GM10248 (cell line): ENCODE measurements at regions not wholly inside any gene's neighbourhood (a gene's known extent, or its start where the extent isn't known, plus 50 kb on each side); places are given as distances from the start of the nearest gene placed in this dataset.

Source experiments
- CTCF ChIA-PET: fragments of 300-600 bp; sonication (Branson Sonifier 250); formaldehyde crosslinking; extraction: SDS; loops from one replicate; lab custom pipeline; 2021; ENCODE audit warnings: antibody characterized with exemption; lab: Yijun Ruan, JAX
- POLR2A ChIA-PET: fragments of 350-650 bp; sonication (Branson Sonifier 250); formaldehyde crosslinking; extraction: SDS; loops from one replicate; lab custom pipeline; 2020; ENCODE audit warnings: antibody characterized with exemption; lab: Yijun Ruan, JAX
- DNase-seq: peaks from one replicate; pipeline ENCODE4 v3.0.0; 2012; ENCODE audit errors: extremely low spot score
- CTCF ChIP-seq: IDR thresholded peaks from 2 replicates; pipeline ENCODE4 v1.5.1; 2012; ENCODE audit warnings: mild to moderate bottlenecking, low read depth; ENCODE audit errors: extremely low read depth, missing control alignments, control extremely low read depth

- ChIA-PET POLR2A (no interaction called here), CTCF (no interaction called here)
- TF ChIP-seq CTCF: no peak
- no peak for DNase-seq
Measured at GRCh38 chr14:83133981-83134645, 1600.5 kb upstream of the SEL1L start.

GRCh38 chr14:83140756-83141155 is 1607.1 kb upstream of the SEL1L start:
- DNase-seq: no peak
- TF ChIP-seq CTCF: no peak
- ChIA-PET CTCF (no interaction called here), POLR2A (no interaction called here)

GRCh38 chr14:83147006-83147405 is 1613.4 kb upstream of the SEL1L start:
- no peak for DNase-seq
- TF ChIP-seq CTCF: no peak
- POLR2A ChIA-PET: no interaction called here
- CTCF ChIA-PET: no interaction called here

- TF ChIP-seq CTCF: no peak
- no peak for DNase-seq
- ChIA-PET POLR2A (no interaction called here), CTCF (no interaction called here)
Measured at GRCh38 chr14:83151571-83151970, 1617.9 kb upstream of the SEL1L start.

- POLR2A ChIA-PET: no interaction called here
- CTCF ChIA-PET: no interaction called here
- TF ChIP-seq CTCF: no peak
- DNase-seq: no peak
Measured at GRCh38 chr14:83153081-83153480, 1619.4 kb upstream of the SEL1L start.

GRCh38 chr14:83162361-83162929 is 1628.8 kb upstream of the SEL1L start:
- no peak for TF ChIP-seq CTCF
- POLR2A ChIA-PET: no interaction called here
- no peak for DNase-seq
- CTCF ChIA-PET: interaction anchor here (1.6 kb wide), 1 partner anchor 25 kb away, joined by 3 read pairs; no protein-coding TSS in a partner anchor
